Spleen (tissue), 11 donors: ENCODE measurements at regions not wholly inside any gene's neighbourhood (a gene's known extent, or its start where the extent isn't known, plus 50 kb on each side); places are given as distances from the start of the nearest gene placed in this dataset.

ENCODE experiments used
- DNase-seq: peaks from one replicate; pipeline ENCODE4 v3.0.0-alpha.2; 2020
- H3K27ac ChIP-seq, 8 donors: fragments of 200-600 bp; sonication (generic) in 7 of 8; 1 replicate in 4 of 8; 2 replicates in 4 of 8; pipeline versions ENCODE4 v1.5.0 to v1.8.0; 2016 to 2021; ENCODE audit warnings: inconsistent platforms in 4 of 8, mild to moderate bottlenecking in 4 of 8, moderate library complexity in 1 of 8
- H3K27me3 ChIP-seq, 7 donors: fragments of 200-600 bp; sonication (generic) in 6 of 7; replicated peaks in 1 of 7; 1 replicate in 4 of 7; 2 replicates in 3 of 7; pipeline versions ENCODE4 v1.5.0 to v1.8.0; 2016 to 2021; ENCODE audit warnings: inconsistent platforms in 3 of 7, mild to moderate bottlenecking in 1 of 7
- H3K36me3 ChIP-seq, 6 donors: fragments of 200-600 bp; sonication (generic) in 5 of 6; 1 replicate in 4 of 6; 2 replicates in 2 of 6; pipeline versions ENCODE4 v1.5.0 to v1.8.0; 2016 to 2021; ENCODE audit warnings: inconsistent platforms in 2 of 6
- H3K4me1 ChIP-seq, 6 donors: fragments of 200-600 bp; sonication (generic) in 5 of 6; 1 replicate in 3 of 6; 2 replicates in 3 of 6; pipeline versions ENCODE4 v1.5.0 to v1.8.0; 2016 to 2021; ENCODE audit warnings: inconsistent platforms in 3 of 6
- H3K4me3 ChIP-seq, 8 donors: fragments of 200-600 bp; sonication (generic) in 7 of 8; 1 replicate in 4 of 8; 2 replicates in 4 of 8; pipeline versions ENCODE4 v1.5.0 to v1.8.0; 2016 to 2021; ENCODE audit warnings: inconsistent platforms in 4 of 8, mild to moderate bottlenecking in 4 of 8, moderate library complexity in 2 of 8
- H3K9me3 ChIP-seq, 8 donors: fragments of 200-600 bp; sonication (generic) in 7 of 8; 1 replicate in 4 of 8; 2 replicates in 4 of 8; pipeline versions ENCODE4 v1.5.0 to v1.8.0; 2016 to 2021; ENCODE audit warnings: inconsistent platforms in 4 of 8
- CTCF ChIP-seq, 11 experiments: fragments of 200-600 bp in 7 of 11; fragments of 450-650 bp in 4 of 11; sonication (generic) in 4 of 11; IDR thresholded peaks in 8 of 11; conservative IDR thresholded peaks in 3 of 11; 1 replicate in 7 of 11; 2 replicates in 4 of 11; pipeline versions ENCODE4 v1.4.0 to v1.8.0; 2016 to 2021; ENCODE audit warnings: antibody characterized with exemption in 11 of 11, inconsistent platforms in 4 of 11, mild to moderate bottlenecking in 1 of 11
- POLR2A ChIP-seq, 3 donors: fragments of 450-650 bp; IDR thresholded peaks; one replicate each; pipeline ENCODE4 v1.5.1; 2017; ENCODE audit warnings: antibody characterized with exemption in 3 of 3, mild to moderate bottlenecking in 1 of 3
- POLR2AphosphoS5 ChIP-seq, 3 donors: sonication (generic); formaldehyde crosslinking; IDR thresholded peaks; one replicate each; pipeline ENCODE4 v1.5.1; 2017; ENCODE audit warnings: antibody characterized with exemption in 3 of 3
- WGBS, 5 donors: extraction: QIAGEN DNeasy Blood & Tissue Kit in 3 of 5; methylation state at CpG; one replicate each; pipeline versions ENCODE4 v1.1.5 to v1.1.7; 2013 to 2018; 5-methylcytosine and 5-hydroxymethylcytosine counted together
- intact Hi-C: fragments of 100-400 bp; cut with DNase I; formaldehyde crosslinking; loops from one replicate; pipeline ENCODE4 v1.15.0; 2023; ENCODE audit warnings: low total_unique reads
- donor health status: healthy with polysubstance abuse.
- donor health status: DM: no; HTN: no; CAD: no; lungs with moderate emphysema.
- donor health status: DM: no; HTN: no; CAD: no.
- donor health status: Bipolar disorder and iron deficiency.
- donor health status: healthy.
- donor health status: DM: no; HTN: no; CAD: no.
- donor health status: DM: yes; HTN: yes; CAD: no.

GRCh38 chr13:107375701-107376340 lies 807.9 kb upstream of the ARGLU1 start:
- Histone ChIP-seq H3K9me3 (no peaks in the 10 kb centered on the region), H3K4me3 (no peak overlapping the region), H3K4me1 (no peaks in the 10 kb centered on the region), H3K36me3 (no peaks in the 10 kb centered on the region), H3K27me3 (no peaks in the 10 kb centered on the region), H3K27ac (no peak overlapping the region)
- DNase-seq: no peak
- WGBS, 5 donors: 74 to 91% (median 81%) methylated on average over 4 of the region's 4 CpGs
- TF ChIP-seq POLR2A (IDR thresholded peaks at IDR 0.05) (no peak), CTCF (IDR thresholded peaks at IDR 0.05 in 8 of 11, conservative IDR thresholded peaks at IDR 0.05 in 3 of 11) (no peak), POLR2AphosphoS5 (IDR thresholded peaks at IDR 0.05) (no peak)
- intact Hi-C loops: no loop called here

GRCh38 chr13:107374038-107374437 lies 806.1 kb upstream of the ARGLU1 start:
- Histone ChIP-seq H3K9me3 (no peaks in the 10 kb centered on the region), H3K36me3 (no peaks in the 10 kb centered on the region), H3K27ac (no peak overlapping the region), H3K4me3 (no peak overlapping the region), H3K27me3 (no peaks in the 10 kb centered on the region), H3K4me1 (no peaks in the 10 kb centered on the region)
- no peak for DNase-seq
- WGBS, 5 donors: 86 to 92% (median 87%) methylated on average over 2 of the region's 2 CpGs
- no peak for TF ChIP-seq POLR2A (IDR thresholded peaks at IDR 0.05)
- no peak for TF ChIP-seq CTCF (IDR thresholded peaks at IDR 0.05 in 8 of 11, conservative IDR thresholded peaks at IDR 0.05 in 3 of 11)
- no peak for TF ChIP-seq POLR2AphosphoS5 (IDR thresholded peaks at IDR 0.05)
- intact Hi-C loops: no loop called here

- intact Hi-C loops: no loop called here
- WGBS, 5 donors: 13 to 19% (median 18%) methylated on average over 3 of the region's 3 CpGs
- Histone ChIP-seq H3K27me3 (no peaks in the 10 kb centered on the region), H3K4me1 (no peaks in the 10 kb centered on the region), H3K9me3 (no peaks in the 10 kb centered on the region), H3K27ac (no peak overlapping the region), H3K4me3 (no peak overlapping the region), H3K36me3 (no peaks in the 10 kb centered on the region)
- TF ChIP-seq CTCF (IDR thresholded peaks at IDR 0.05 in 8 of 11, conservative IDR thresholded peaks at IDR 0.05 in 3 of 11): peak in 3 of 11 experiments; percentile 9 to 22 (median 14)
- no peak for TF ChIP-seq POLR2A (IDR thresholded peaks at IDR 0.05)
- no peak for TF ChIP-seq POLR2AphosphoS5 (IDR thresholded peaks at IDR 0.05)
- DNase-seq: no peak
Observed at GRCh38 chr13:107373551-107373950, 805.6 kb upstream of the ARGLU1 start.

GRCh38 chr13:107370015-107370785 lies 802.3 kb upstream of the ARGLU1 start:
- H3K27ac ChIP-seq: no peak overlapping the region
- H3K9me3 ChIP-seq: no peaks in the 10 kb centered on the region
- intact Hi-C loops: no loop called here
- no peaks in the 10 kb centered on the region for H3K4me1 ChIP-seq
- no peak overlapping the region for H3K4me3 ChIP-seq
- TF ChIP-seq POLR2AphosphoS5 (IDR thresholded peaks at IDR 0.05) (no peak), POLR2A (IDR thresholded peaks at IDR 0.05) (no peak), CTCF (IDR thresholded peaks at IDR 0.05 in 8 of 11, conservative IDR thresholded peaks at IDR 0.05 in 3 of 11) (no peak)
- H3K27me3 ChIP-seq: no peaks in the 10 kb centered on the region
- H3K36me3 ChIP-seq: no peaks in the 10 kb centered on the region
- WGBS, 5 donors: 48 to 72% (median 54%) methylated on average over 7 of the region's 7 CpGs
- no peak for DNase-seq
